GM19238 (cell line): ENCODE measurements at regions not wholly inside any gene's neighbourhood (a gene's known extent, or its start where the extent isn't known, plus 50 kb on each side); places are given as distances from the start of the nearest gene placed in this dataset.

ENCODE experiments used
- DNase-seq: peaks from one replicate; pipeline ENCODE4 v3.0.0; 2011; ENCODE audit warnings: low spot score; ENCODE audit not compliant: insufficient read length

DNA sequence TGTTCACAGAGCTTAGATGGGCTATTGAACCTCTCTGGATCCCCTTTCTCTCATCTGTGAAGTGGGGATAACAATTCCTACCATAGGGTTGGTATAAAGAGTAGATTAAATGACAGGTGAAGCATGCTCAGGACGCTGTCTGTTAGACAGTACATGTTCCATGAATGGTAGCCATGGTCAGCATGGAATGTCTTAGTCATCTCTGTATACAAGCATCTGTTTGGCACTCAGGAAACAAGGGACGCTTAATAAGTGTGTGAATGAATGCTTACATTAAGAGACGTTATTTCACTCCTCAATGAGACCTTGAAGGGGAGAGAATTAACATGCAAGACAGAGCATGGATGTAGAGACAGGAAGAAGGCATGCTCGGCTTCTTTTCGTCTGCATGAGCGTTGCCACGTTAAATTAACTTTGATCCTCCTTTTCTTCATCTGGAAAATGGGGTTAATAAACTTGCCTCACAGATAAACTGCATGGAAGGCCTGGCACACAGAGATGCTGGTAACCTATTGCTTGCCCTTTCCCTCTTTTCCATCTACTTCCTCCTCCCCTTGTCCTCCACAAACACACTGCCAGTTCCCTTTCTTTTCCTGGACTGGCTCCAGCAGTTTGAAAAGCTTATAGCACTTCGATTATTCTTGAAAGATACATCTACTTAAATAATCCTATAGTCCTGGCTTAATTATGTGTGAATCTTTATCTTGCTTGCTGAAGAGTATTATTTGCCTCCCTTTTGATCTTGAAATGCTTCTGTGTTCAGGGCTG, 267.2 kb upstream of the MTNR1B start:
- no peak for DNase-seq

DNA sequence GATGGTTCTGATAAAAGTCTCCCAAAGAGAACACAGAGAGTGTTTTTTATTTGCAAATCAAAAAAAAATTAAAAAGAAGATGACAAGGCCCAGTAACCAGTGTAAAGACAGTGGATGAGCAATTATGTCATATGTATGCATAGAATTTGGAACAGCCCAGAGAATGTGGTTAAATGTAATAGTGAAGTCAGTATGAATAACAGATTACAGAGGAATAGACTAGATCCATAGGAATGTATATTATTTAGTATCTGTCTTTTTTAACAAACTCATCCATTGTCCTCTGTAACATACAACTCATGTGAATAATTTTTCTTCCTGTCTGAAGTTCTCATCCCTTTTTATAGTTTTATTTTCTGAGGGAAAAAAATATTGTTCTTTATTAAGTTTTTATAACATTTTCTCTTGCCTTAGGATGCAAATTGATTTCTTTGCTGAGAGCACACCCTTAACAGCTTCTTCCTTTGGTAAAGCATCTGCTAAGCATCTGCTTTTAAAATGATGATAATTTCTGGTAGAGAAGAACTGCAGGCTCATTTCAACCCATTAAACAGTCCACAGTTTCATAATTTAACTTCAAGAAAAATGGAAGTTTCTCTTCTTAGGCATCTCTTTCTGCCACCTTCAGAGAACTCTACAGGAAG, 266.5 kb upstream of the MTNR1B start:
- DNase-seq, result no peak

GRCh38 chr11:92703449-92703830, 266.0 kb upstream of the MTNR1B start:
- DNase-seq, result no peak

DNA sequence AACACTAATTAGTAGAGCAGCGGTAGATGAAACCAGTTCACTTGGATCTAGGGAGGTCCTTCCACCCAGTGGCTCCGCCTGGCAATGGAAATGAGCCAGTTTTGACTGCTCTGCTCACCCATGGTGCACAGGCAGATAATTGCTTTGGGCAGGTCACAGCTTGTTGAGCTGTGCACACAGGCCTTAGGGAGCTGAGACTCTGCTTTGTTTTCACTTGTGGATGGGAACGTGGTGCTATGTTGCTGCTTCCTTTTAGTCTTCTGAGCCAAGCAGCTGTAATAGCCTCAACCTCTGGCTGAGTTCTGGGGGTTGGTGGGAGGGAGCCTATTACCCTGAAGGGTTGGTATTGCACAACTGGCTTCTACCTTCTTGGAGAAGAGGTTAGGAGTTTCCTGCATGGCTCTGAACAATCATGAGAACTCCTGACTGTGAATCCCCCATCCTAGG, 262.3 kb upstream of the MTNR1B start:
- DNase-seq, result no peak

DNA sequence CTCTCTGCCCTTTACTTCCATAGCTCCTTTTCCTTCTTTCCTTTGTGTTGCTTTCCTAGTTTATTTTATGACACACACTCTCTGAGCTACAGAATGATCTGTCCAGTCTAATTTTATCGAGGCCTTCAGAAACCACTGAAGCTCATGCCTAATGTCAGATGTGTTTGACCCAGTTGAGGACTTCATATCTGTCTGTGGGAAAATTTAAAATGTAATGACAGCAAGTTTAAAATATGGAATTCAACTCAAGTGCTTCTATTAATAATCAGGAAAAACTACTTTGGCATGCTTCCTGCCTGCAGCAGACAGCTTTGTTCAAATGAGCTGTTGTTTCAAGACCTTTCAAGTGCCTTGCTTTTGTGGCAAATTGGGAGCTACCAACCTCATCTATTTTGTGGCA, 261.8 kb upstream of the MTNR1B start:
- DNase-seq, result no peak

DNA sequence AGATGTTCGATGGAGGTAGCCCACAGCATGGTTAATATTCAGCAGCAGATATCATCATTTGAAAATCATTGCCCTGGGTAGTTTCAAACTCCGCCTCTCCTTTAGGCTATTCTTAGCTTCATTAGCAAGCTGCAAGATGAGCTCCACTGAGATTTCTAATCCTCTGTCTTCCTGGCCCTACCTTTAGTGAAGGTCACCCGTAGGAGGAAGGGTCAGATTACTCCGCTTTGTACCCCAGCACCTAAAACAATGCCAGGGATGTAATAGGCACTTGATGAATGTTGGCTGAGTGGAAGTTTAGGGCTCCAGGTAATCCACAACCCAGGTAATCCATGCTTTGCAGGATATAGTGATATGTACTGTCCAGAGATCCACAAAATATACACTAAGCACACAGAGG, 260.1 kb upstream of the MTNR1B start:
- no peak for DNase-seq

DNA sequence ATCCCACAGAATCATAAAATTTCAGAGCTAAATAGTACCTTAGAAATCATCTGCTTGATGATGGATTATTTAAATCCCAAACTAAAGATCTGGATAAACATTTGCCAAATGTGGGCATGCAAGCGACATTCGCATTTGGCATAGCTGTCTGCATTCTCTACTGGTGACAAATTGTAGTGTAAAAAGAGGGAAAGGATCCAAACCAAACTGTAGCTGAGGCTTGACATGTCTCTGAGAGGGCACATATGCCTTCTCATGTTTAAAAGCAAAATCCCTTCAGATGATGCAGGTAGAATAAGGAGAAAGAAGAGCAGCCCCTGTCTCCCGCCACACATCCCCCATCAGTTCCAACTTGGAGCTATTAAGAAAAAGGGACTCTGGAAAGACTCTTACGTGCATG, 257.5 kb upstream of the MTNR1B start:
- no peak for DNase-seq

- no peak for DNase-seq
These were observed 255.3 kb upstream of the MTNR1B start for GRCh38 chr11:92714111-92714510.

DNA sequence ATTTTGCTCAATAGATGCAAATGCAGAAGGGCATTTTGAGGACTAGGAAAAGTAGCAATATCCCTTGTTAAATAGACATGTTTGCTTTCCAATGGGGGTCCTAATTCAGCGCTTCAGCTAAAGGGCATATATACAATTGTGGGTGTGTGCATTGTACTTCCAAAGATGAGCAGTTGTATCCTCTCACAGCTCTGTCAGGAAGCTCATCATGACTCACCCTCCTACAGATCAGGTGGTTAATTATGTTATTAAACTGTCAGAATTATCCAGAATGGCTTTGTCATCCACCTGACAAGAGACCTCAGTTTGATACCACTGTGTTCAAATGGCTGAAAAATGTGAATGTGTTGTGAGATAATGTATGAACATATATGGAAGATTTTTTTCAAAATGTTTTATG, 252.2 kb upstream of the MTNR1B start:
- DNase-seq, result no peak

GRCh38 chr11:92720385-92720784, 249.1 kb upstream of the MTNR1B start:
- no peak for DNase-seq

DNA sequence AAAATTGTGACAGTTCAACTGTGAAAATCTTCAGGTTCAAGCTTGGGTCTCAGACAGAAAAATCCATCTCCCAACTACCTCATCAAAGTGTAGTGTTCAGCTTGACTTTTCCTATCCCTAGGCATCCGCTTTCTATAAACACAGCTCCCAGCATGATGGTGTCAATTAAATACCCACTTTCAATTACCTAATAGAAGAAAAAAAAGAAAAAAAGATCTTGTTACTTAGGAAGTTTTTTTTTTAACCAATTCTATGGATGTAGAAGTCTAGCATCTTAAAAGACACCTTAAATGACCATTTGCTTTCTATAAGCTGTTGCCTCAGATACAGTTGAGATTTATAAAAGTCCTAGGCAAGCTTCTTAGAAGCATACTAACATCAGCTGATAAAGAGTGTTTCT, 244.1 kb upstream of the MTNR1B start:
- DNase-seq, result no peak

DNA sequence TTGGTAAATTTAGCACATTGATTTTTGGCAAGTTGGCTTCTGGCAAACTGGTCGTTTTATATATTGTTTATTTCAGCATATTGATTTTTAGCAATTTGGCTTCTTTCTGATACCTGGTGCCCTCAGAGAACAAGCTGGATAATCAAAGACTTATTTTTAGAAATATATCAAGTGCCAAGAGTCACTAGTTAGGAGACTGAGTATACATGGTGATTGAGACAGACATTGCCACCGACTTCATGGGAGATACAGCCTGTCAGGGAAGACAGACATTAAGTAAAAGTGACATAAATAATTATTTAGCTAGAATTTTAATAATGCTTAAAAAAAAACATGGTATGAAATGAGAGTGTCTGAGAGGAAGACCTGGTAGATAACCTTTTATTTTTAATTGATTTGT, 242.3 kb upstream of the MTNR1B start:
- no peak for DNase-seq

DNA sequence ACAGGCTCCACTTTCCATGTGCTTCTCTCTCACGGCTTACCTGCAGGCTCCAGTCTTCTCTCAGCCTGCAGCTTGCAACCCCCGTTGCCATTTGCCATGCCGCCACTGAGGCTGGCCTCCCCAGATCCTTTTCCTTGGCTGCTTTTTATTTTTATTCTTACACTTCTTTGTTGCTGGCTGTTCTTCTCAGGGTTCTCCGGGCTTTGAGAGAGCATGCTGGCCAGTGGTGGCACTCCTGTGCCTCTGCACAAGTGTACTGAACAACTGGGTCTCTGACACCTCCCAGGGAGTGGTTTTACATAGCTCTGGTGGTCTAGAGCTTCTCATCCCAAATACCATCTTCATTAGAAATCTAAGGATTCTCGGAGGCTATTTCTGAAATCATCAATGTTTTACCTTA, 241.7 kb upstream of the MTNR1B start:
- DNase-seq, result no peak

DNA sequence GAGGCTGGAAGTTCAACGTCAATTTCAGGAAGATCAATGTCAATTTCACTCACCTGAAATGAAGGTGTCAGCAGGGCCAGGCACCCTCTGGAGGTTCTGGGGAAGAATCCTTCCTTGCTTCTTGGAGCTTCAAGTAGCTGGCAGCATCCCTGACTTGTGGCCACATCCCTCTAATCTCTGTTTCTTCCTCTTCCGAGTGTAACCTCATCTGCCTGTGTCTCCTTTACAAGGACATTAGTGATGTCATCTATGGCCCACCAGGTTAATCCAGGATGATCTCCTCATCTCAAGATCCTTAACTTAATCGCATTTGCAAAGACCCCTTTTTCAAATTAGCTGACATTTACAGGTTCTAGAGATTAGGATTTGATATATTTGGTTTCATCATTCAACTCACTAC, 240.8 kb upstream of the MTNR1B start:
- no peak for DNase-seq

DNA sequence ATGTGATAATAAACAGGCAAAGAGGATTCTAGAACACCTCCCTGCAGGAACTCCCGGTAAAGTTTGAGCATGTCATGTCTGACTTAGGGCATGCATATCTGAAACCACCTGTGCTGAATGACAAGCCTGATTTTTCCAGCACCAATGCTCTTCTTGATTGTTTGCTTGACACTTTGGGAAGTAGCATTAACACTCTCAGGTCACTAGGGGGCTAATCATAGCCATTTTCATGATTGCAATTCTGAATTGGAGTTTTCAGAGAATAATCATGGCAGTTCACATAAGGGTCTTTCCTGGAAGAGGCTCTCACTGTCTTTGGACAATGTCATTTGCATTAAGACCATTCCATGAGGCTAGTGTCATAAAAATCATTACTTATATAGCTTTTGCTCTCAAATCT, 234.4 kb upstream of the MTNR1B start:
- no peak for DNase-seq

DNA sequence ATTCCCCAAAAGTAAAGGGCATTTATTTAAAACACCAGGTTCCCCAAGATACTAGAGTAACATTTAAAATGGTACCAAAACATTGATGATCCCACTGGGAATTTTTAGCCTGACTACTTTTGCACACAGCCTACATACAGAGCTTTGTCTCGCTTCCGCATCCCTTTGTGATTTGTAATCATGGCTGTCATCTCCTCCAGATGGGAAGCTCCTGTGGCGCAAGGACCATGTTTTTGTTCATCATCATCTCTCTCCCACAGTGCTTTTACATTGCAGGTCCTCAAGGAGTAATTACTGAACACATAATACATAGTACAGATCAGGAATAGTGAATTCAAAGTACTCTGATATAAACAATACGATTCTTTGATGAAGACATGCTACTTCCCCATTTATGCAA, 231.2 kb upstream of the MTNR1B start:
- DNase-seq, result no peak

DNA sequence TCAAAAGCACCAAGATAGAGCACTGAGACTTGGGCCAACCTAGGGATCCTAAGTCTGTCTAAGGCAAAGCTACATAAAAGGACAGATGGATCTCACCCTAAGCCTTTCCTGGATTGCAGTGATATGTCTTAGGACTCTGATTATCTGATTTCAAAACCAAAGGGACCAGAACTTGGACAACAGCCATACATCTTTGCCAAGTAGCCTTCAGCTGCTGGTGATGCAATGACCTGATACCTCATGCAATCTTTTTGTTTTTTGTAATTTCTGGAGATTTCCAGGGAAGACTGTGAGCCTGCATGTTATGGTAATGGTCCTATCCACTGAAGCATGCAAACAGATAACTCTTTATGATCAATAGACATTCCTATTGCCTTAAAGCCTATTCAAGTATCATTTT, 230.4 kb upstream of the MTNR1B start:
- no peak for DNase-seq

DNA sequence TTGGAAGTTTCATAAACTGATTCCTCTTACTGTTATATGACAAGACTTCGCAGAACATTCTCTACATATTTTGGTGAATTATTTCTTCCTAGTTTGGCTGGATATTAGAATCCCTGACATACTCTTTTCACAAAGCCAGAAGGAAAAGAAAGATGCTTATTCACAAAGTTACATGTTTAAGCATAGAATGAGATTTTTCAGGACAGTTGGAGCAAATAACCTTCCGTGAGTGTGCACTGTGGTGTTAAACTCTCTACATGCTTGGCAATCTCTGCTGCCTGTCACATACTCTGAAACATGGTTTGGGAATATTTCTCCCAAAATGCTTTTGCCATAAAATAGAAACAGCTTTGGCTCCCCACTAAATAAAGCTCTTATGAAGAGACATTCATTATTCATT, 230.0 kb upstream of the MTNR1B start:
- DNase-seq, result no peak

GRCh38 chr11:92740276-92740675, 229.2 kb upstream of the MTNR1B start:
- no peak for DNase-seq

DNA sequence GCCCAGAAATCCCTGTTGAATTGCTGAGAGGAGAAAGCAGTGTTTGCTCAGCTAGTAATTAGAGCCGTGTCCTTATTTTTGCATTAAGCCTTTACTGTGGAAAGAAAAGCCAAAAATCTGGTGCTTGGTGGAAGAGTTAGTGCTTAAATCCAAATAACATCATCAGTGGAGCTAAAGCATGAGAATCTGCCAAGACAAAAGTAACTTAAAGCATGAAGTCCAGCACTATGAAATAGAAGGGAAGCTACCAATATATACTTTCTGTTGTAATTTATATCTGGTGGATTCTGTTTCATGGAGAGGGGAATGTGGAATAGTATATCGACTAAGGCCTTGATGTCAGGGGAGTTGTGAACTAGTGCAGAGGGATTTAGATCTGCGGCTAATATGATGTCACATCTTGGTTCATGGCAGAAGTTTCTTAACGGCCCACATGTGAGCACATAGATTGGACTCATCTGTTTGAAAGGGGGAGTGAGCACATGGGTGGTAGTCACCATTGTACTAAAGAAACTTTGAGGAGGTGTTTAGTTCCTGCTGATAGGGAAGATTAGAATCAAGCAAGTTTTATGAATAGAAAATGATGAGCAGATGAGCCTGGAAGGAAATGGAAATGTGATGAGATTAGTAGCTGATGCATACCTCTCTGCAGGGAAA, 224.4 kb upstream of the MTNR1B start:
- no peak for DNase-seq

GRCh38 chr11:92750794-92751193, 218.7 kb upstream of the MTNR1B start:
- DNase-seq, result no peak

DNA sequence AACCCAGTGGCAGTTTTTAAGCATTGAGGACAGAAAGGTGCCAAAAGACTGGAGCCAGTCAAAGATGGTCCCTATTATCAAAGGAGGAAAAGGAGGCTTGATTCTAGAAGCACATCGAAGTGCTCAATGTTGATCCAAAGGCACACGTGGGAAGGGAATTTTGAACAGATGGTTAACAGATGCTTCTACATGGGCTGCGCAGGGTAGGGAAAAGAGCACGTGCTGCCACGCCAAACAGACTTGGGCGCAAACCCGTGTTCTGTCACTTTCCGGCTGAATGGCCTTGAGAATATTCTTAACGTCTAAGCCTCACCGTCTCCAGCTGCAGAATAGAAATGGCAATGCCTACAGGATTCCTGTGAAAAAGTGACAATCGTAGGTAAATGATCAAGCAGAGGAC, 217.9 kb upstream of the MTNR1B start:
- no peak for DNase-seq

GRCh38 chr11:92752122-92752521, 217.3 kb upstream of the MTNR1B start:
- no peak for DNase-seq
